ENCODE measurements at regions not wholly inside any gene's neighbourhood (a gene's known extent, or its start where the extent isn't known, plus 50 kb on each side); places are given as distances from the start of the nearest gene placed in this dataset.

- FAIRE-seq (peak; percentile 62), DNase-seq (ENCODE audit: low read depth, low spot score) (peak; percentile 7)
- Histone ChIP-seq H3K79me2 (ENCODE audit: control insufficient read depth, insufficient read depth, low read length) (no peaks in the 10 kb centered on the region), H3K9ac (replicated peaks; ENCODE audit: extremely low read depth, insufficient read depth, low read length) (no peak overlapping the region), H3K36me3 (ENCODE audit: control insufficient read depth in 2 of 2, extremely low read depth in 1 of 2, insufficient read depth in 2 of 2, low read length in 2 of 2) (no peaks in the 10 kb centered on the region), H4K20me1 (replicated peaks; ENCODE audit: control insufficient read depth, extremely low read depth, insufficient read depth, low read length) (no peaks in the 10 kb centered on the region), H3K4me3 (replicated peaks in 1 of 3; ENCODE audit: insufficient read depth in 1 of 3, low read depth in 1 of 3, low read length in 3 of 3) (no peak overlapping the region), H3K9me1 (replicated peaks; ENCODE audit: control insufficient read depth, extremely low read depth, insufficient read depth, low read length) (no peaks in the 10 kb centered on the region), H2AFZ (ENCODE audit: low read depth, low read length) (no peak overlapping the region), H3K4me1 (ENCODE audit: control insufficient read depth, extremely low read depth, insufficient read depth, low read length) (peaks cover 17% of the 10 kb centered on the region), H3K27me3 (ENCODE audit: control insufficient read depth in 2 of 2, insufficient read depth in 2 of 2, low read length in 2 of 2) (no peaks in the 10 kb centered on the region), H3K27ac (ENCODE audit: insufficient read depth, low read depth, low read length) (no peak overlapping the region), H3K9me3 (replicated peaks; ENCODE audit: control insufficient read depth, insufficient read depth, low read length) (no peaks in the 10 kb centered on the region), H3K4me2 (ENCODE audit: insufficient read depth, low read length) (no peak overlapping the region)
- BruUV-seq (replicated peaks) = no TSS peak
- intact Hi-C loops (cut with micrococcal nuclease) (loop anchor here (1.0 to 5.0 kb wide), 4 partner anchors 105 to 776 kb away; no protein-coding TSS in a partner anchor), dilution Hi-C loops (cut with MboI; ENCODE audit: extremely low pct_ligation_motif_present, low sequenced_read_pairs) (no loop called here)
- ChIA-PET POLR2A (no interaction called here), CTCF (no interaction called here)
- TF ChIP-seq JUN (IDR thresholded peaks at IDR 0.05; ENCODE audit: borderline replicate concordance, insufficient read depth, insufficient read length, low read depth) (no peak), POLR2A (IDR thresholded peaks at IDR 0.05; ENCODE audit: low read depth, low read length) (no peak), MYC (IDR thresholded peaks at IDR 0.05; ENCODE audit: low read depth, low read length) (no peak), CTCF (IDR thresholded peaks at IDR 0.05; ENCODE audit: extremely low read depth in 1 of 2, insufficient read depth in 1 of 2, low read depth in 1 of 2, low read length in 2 of 2) (peak; percentile 23 to 40), MAX (IDR thresholded peaks at IDR 0.05; ENCODE audit: insufficient read depth, insufficient read length) (no peak)
These were observed 70.1 kb upstream of the CABCOCO1 start for GRCh38 chr10:61592581-61592980.
